SK-N-SH treated with all-trans-retinoic acid at 6 μM for 48 hours (cell line): ENCODE measurements at regions not wholly inside any gene's neighbourhood (a gene's known extent, or its start where the extent isn't known, plus 50 kb on each side); places are given as distances from the start of the nearest gene placed in this dataset.
"Not testable (repeated sequence)": the region's sequence is repeated elsewhere in the genome, so short reads cannot be mapped to it uniquely, and the experiment has no call there.

Experiments
- ATAC-seq: fragments of 200-7000 bp; cut with Tn5 transposase; 3 replicates; pipeline ENCODE4 v1.9.1; 2020; ENCODE audit warnings: mild to moderate bottlenecking, moderate library complexity
- BACH2 ChIP-seq: fragments of 250-450 bp; sonication (Bioruptor Pico); IDR thresholded peaks from 2 replicates; pipeline ENCODE4 v1.9.0; 2021; ENCODE audit warnings: mild to moderate bottlenecking, borderline replicate concordance
- CREB5 ChIP-seq: fragments of 250-450 bp; sonication (Bioruptor Pico); IDR thresholded peaks from 2 replicates; pipeline ENCODE4 v1.5.1; 2020; ENCODE audit warnings: low read depth, mild to moderate bottlenecking, moderate library complexity
- CSDC2 ChIP-seq: fragments of 250-450 bp; sonication (Bioruptor Pico); IDR thresholded peaks from 2 replicates; pipeline ENCODE4 v1.5.0; 2020; ENCODE audit warnings: mild to moderate bottlenecking, moderate library complexity
- CSRNP3 ChIP-seq: fragments of 250-450 bp; sonication (Bioruptor Pico); IDR thresholded peaks from 2 replicates; pipeline ENCODE4 v1.5.1; 2021; ENCODE audit warnings: mild to moderate bottlenecking, moderate library complexity
- ESRRG ChIP-seq: fragments of 250-450 bp; sonication (Bioruptor Pico); IDR thresholded peaks from 2 replicates; pipeline ENCODE4 v1.6.1; 2021; ENCODE audit warnings: mild to moderate bottlenecking
- GLIS3 ChIP-seq: fragments of 250-450 bp; sonication (Bioruptor Pico); IDR thresholded peaks from 2 replicates; pipeline ENCODE4 v1.5.0; 2020; ENCODE audit warnings: mild to moderate bottlenecking, moderate library complexity
- ISL1 ChIP-seq: fragments of 250-450 bp; sonication (Bioruptor Pico); IDR thresholded peaks from 2 replicates; pipeline ENCODE4 v2.1.2; 2022; ENCODE audit warnings: mild to moderate bottlenecking, moderate library complexity
- OSR1 ChIP-seq: fragments of 250-450 bp; sonication (Bioruptor Pico); IDR thresholded peaks from 2 replicates; pipeline ENCODE4 v1.8.0; 2022; ENCODE audit warnings: moderate library complexity, mild to moderate bottlenecking, inconsistent platforms
- PATZ1 ChIP-seq: fragments of 250-450 bp; sonication (Bioruptor Pico); IDR thresholded peaks from 2 replicates; pipeline ENCODE4 v1.8.0; 2020; ENCODE audit warnings: mild to moderate bottlenecking, moderate library complexity, borderline replicate concordance
- POU6F1 ChIP-seq: fragments of 250-450 bp; sonication (Bioruptor Pico); IDR thresholded peaks from 2 replicates; pipeline ENCODE4 v1.8.0; 2021; ENCODE audit warnings: low read depth, mild to moderate bottlenecking, moderate library complexity, borderline replicate concordance
- PPARA ChIP-seq: fragments of 250-450 bp; sonication (Bioruptor Pico); IDR thresholded peaks from 2 replicates; pipeline ENCODE4 v1.5.0; 2020; ENCODE audit warnings: mild to moderate bottlenecking, borderline replicate concordance
- RARB ChIP-seq: fragments of 250-450 bp; sonication (Bioruptor Pico); IDR thresholded peaks from 2 replicates; pipeline ENCODE4 v1.8.0; 2021; ENCODE audit warnings: mild to moderate bottlenecking, moderate library complexity
- SNAI2 ChIP-seq: fragments of 250-450 bp; sonication (Bioruptor Pico); IDR thresholded peaks from 2 replicates; pipeline ENCODE4 v1.5.0; 2020; ENCODE audit warnings: mild to moderate bottlenecking, moderate library complexity
- TCF4 ChIP-seq: fragments of 250-450 bp; sonication (Bioruptor Pico); IDR thresholded peaks from 2 replicates; pipeline ENCODE4 v1.8.0; 2021; ENCODE audit warnings: mild to moderate bottlenecking, moderate library complexity, borderline replicate concordance
- TOX ChIP-seq: fragments of 250-450 bp; sonication (Bioruptor Pico); IDR thresholded peaks from 2 replicates; pipeline ENCODE4 v1.8.0; 2021; ENCODE audit warnings: mild to moderate bottlenecking, moderate library complexity, borderline replicate concordance
- ZC3H10 ChIP-seq: fragments of 250-450 bp; sonication (Bioruptor Pico); IDR thresholded peaks from 2 replicates; pipeline ENCODE4 v1.5.1; 2021; ENCODE audit warnings: mild to moderate bottlenecking, moderate library complexity
- ZFP3 ChIP-seq: fragments of 250-450 bp; sonication (Bioruptor Pico); IDR thresholded peaks from 2 replicates; pipeline ENCODE4 v1.5.0; 2020; ENCODE audit warnings: mild to moderate bottlenecking, moderate library complexity
- ZFP30 ChIP-seq: fragments of 450-650 bp; formaldehyde crosslinking; IDR thresholded peaks from 2 replicates; pipeline ENCODE4 v1.5.0; 2022; ENCODE audit warnings: mild to moderate bottlenecking, moderate library complexity
- ZNF70 ChIP-seq: fragments of 450-650 bp; formaldehyde crosslinking; IDR thresholded peaks from 2 replicates; pipeline ENCODE4 v1.5.0; 2020; ENCODE audit warnings: mild to moderate bottlenecking, moderate library complexity
- ZNF8 ChIP-seq: fragments of 450-650 bp; formaldehyde crosslinking; IDR thresholded peaks from 2 replicates; pipeline ENCODE4 v1.5.0; 2020; ENCODE audit warnings: mild to moderate bottlenecking, moderate library complexity

- not testable (repeated sequence) for ATAC-seq
Observed at GRCh38 chr16:26419458-26419857, 647.3 kb upstream of the C16orf82 start.

- TF ChIP-seq TOX (CRISPR knock-in tag) (no peak), ZFP3 (CRISPR knock-in tag) (no peak)
- ATAC-seq: no peak
Observed at GRCh38 chr16:26430618-26431017, 636.1 kb upstream of the C16orf82 start.

- TF ChIP-seq TOX (CRISPR knock-in tag) (no peak), CREB5 (CRISPR knock-in tag) (no peak), ZC3H10 (CRISPR knock-in tag) (no peak), OSR1 (CRISPR knock-in tag) (no peak)
- no peak for ATAC-seq
Observed at GRCh38 chr16:26433807-26434206, 632.9 kb upstream of the C16orf82 start.

- no peak for ATAC-seq
- TF ChIP-seq ESRRG (CRISPR knock-in tag) (no peak), TCF4 (CRISPR knock-in tag) (no peak), ZFP3 (CRISPR knock-in tag) (no peak), PPARA (CRISPR knock-in tag) (no peak), PATZ1 (no peak), ZNF8 (CRISPR knock-in tag) (no peak), ZC3H10 (CRISPR knock-in tag) (no peak), SNAI2 (no peak), POU6F1 (CRISPR knock-in tag) (no peak), CSRNP3 (CRISPR knock-in tag) (no peak), OSR1 (CRISPR knock-in tag) (no peak), GLIS3 (CRISPR knock-in tag) (no peak), ZNF70 (CRISPR knock-in tag) (no peak), RARB (CRISPR knock-in tag) (no peak), BACH2 (CRISPR knock-in tag) (no peak), ZFP30 (no peak), ISL1 (CRISPR knock-in tag) (no peak)
Observed at GRCh38 chr16:26441178-26441577, 625.5 kb upstream of the C16orf82 start.

GRCh38 chr16:26442321-26442720, 624.4 kb upstream of the C16orf82 start:
- TF ChIP-seq CREB5 (CRISPR knock-in tag) (no peak), TOX (CRISPR knock-in tag) (no peak), ZNF8 (CRISPR knock-in tag) (no peak), CSDC2 (no peak)
- ATAC-seq: no peak
